ENCODE measurements at regions not wholly inside any gene's neighbourhood (a gene's known extent, or its start where the extent isn't known, plus 50 kb on each side); places are given as distances from the start of the nearest gene placed in this dataset.
"Not testable (repeated sequence)": the region's sequence is repeated elsewhere in the genome, so short reads cannot be mapped to it uniquely, and the experiment has no call there.

DNA sequence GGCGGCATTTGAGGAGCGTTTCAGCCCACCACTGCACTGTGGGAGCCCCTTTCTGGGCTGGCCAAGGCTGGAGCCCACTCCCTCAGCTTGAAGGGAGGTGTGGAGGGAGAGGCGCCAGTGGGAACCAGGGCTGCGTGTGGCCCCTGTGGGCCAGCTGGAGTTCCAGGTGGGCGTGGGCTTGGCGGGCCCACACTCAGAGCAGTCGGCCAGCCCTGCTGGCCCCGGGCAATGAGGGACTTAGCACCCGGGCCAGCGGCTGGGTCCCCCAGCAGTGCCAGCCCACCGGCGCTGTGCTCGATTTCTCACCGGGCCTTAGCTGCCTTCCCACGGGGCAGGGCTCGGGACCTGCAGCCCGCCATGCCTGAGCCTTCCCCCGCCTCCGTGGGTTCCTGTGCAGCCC lies 463.8 kb upstream of the SPANXN1 start:
- H3K9me3 ChIP-seq (ENCODE audit: control insufficient read depth in 1 of 2, insufficient read depth in 1 of 2, low read depth in 1 of 2, low read length in 2 of 2); ATAC-seq; H4K20me1 ChIP-seq (ENCODE audit: insufficient read depth); H3K36me3 ChIP-seq (ENCODE audit: control insufficient read depth in 1 of 2, insufficient read depth in 2 of 2, low read length in 2 of 2); H3K4me3 ChIP-seq (replicated peaks in 1 of 2; ENCODE audit: low read depth in 1 of 2, low read length in 2 of 2); H3K9ac ChIP-seq (ENCODE audit: low read length); H3K4me1 ChIP-seq (ENCODE audit: control insufficient read depth in 1 of 2, insufficient read depth in 2 of 2, low read length in 2 of 2); H3K79me2 ChIP-seq (ENCODE audit: insufficient read depth, low read length); H3K27me3 ChIP-seq (ENCODE audit: insufficient read depth, low read length); CTCF ChIA-PET; DNase-seq (ENCODE audit: low read depth, low spot score); POLR2A ChIA-PET; RAD21 ChIA-PET (ENCODE audit: low non-redundant PET in 1 of 2, low total read pairs in 2 of 2, uncharacterized antibody in 2 of 2, unreplicated experiment in 2 of 2); H3K9me2 ChIP-seq (ENCODE audit: insufficient read depth); H2AFZ ChIP-seq (ENCODE audit: low read depth, low read length, poor library complexity, severe bottlenecking); H3K27ac ChIP-seq (ENCODE audit: low read depth, low read length); BruUV-seq (replicated peaks); intact Hi-C loops (cut with micrococcal nuclease); H3K4me2 ChIP-seq (ENCODE audit: low read length): not testable (repeated sequence)

DNA sequence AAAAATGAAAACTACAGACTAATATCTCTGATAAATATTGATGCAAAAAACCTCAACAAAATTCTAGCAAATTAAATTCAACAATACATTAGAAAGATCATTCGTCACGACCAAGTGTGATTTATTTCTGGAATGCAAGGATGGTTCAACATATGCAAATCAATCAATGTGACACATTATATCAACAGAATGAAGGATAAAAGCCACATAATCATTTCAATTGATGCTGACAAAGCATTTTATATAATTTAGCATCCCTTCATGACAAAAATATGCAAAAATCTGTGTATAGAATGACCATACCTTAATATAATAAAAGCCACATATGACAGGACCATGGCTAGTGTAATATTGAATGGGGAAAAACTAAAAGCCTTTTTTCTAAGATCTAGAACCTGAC lies 457.2 kb upstream of the SPANXN1 start:
- POLR2A ChIA-PET: no interaction called here
- no peak for DNase-seq (ENCODE audit: low read depth, low spot score)
- no TSS peak for BruUV-seq (replicated peaks)
- RAD21 ChIA-PET (ENCODE audit: low non-redundant PET in 1 of 2, low total read pairs in 2 of 2, uncharacterized antibody in 2 of 2, unreplicated experiment in 2 of 2): no interaction called here
- no peaks in the 10 kb centered on the region for H3K79me2 ChIP-seq (ENCODE audit: insufficient read depth, low read length)
- H3K27me3 ChIP-seq (ENCODE audit: insufficient read depth, low read length): no peaks in the 10 kb centered on the region
- H3K9me2 ChIP-seq (ENCODE audit: insufficient read depth): no peaks in the 10 kb centered on the region
- no peak overlapping the region for H3K27ac ChIP-seq (ENCODE audit: low read depth, low read length)
- no peak overlapping the region for H3K4me2 ChIP-seq (ENCODE audit: low read length)
- H3K9ac ChIP-seq (ENCODE audit: low read length): no peak overlapping the region
- H3K9me3 ChIP-seq (ENCODE audit: control insufficient read depth in 1 of 2, insufficient read depth in 1 of 2, low read depth in 1 of 2, low read length in 2 of 2): no peaks in the 10 kb centered on the region
- H3K4me3 ChIP-seq (replicated peaks in 1 of 2; ENCODE audit: low read depth in 1 of 2, low read length in 2 of 2): no peak overlapping the region
- H3K36me3 ChIP-seq (ENCODE audit: control insufficient read depth in 1 of 2, insufficient read depth in 2 of 2, low read length in 2 of 2): no peaks in the 10 kb centered on the region
- H4K20me1 ChIP-seq (ENCODE audit: insufficient read depth): no peaks in the 10 kb centered on the region
- no peaks in the 10 kb centered on the region for H3K4me1 ChIP-seq (ENCODE audit: control insufficient read depth in 1 of 2, insufficient read depth in 2 of 2, low read length in 2 of 2)
- no peak overlapping the region for H2AFZ ChIP-seq (ENCODE audit: low read depth, low read length, poor library complexity, severe bottlenecking)
- CTCF ChIA-PET: no interaction called here
- intact Hi-C loops (cut with micrococcal nuclease): no loop called here
- ATAC-seq: no peak
- TF ChIP-seq EZH2phosphoT487 (IDR thresholded peaks at IDR 0.05; ENCODE audit: borderline replicate concordance): no peak
- no peak for TF ChIP-seq EGR1 (IDR thresholded peaks at IDR 0.05; ENCODE audit: low read depth)
- TF ChIP-seq ELF1 (IDR thresholded peaks at IDR 0.05; ENCODE audit: borderline replicate concordance, low read depth): no peak
- no peak for TF ChIP-seq YY1 (IDR thresholded peaks at IDR 0.05; ENCODE audit: extremely low read depth, insufficient replicate concordance, low read depth, low read length)
- no peak for TF ChIP-seq FOSL1 (IDR thresholded peaks at IDR 0.05; ENCODE audit: low read depth)
- TF ChIP-seq, protein P1, sequence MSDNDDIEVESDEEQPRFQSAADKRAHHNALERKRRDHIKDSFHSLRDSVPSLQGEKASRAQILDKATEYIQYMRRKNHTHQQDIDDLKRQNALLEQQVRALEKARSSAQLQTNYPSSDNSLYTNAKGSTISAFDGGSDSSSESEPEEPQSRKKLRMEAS (IDR thresholded peaks at IDR 0.05): no peak
- no peak for TF ChIP-seq JUND (IDR thresholded peaks at IDR 0.05)
- no peak for TF ChIP-seq TCF7L2 (IDR thresholded peaks at IDR 0.05; ENCODE audit: borderline replicate concordance, extremely low read depth, insufficient read depth, insufficient read length)
- no peak for TF ChIP-seq EZH2 (IDR thresholded peaks at IDR 0.05)
- TF ChIP-seq, protein P2, sequence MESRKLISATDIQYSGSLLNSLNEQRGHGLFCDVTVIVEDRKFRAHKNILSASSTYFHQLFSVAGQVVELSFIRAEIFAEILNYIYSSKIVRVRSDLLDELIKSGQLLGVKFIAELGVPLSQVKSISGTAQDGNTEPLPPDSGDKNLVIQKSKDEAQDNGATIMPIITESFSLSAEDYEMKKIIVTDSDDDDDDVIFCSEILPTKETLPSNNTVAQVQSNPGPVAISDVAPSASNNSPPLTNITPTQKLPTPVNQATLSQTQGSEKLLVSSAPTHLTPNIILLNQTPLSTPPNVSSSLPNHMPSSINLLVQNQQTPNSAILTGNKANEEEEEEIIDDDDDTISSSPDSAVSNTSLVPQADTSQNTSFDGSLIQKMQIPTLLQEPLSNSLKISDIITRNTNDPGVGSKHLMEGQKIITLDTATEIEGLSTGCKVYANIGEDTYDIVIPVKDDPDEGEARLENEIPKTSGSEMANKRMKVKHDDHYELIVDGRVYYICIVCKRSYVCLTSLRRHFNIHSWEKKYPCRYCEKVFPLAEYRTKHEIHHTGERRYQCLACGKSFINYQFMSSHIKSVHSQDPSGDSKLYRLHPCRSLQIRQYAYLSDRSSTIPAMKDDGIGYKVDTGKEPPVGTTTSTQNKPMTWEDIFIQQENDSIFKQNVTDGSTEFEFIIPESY (IDR thresholded peaks at IDR 0.05; ENCODE audit: extremely low read depth, insufficient replicate concordance, low read length): no peak
- no peak for TF ChIP-seq SP1 (IDR thresholded peaks at IDR 0.05; ENCODE audit: low read depth)
- TF ChIP-seq, protein P3, sequence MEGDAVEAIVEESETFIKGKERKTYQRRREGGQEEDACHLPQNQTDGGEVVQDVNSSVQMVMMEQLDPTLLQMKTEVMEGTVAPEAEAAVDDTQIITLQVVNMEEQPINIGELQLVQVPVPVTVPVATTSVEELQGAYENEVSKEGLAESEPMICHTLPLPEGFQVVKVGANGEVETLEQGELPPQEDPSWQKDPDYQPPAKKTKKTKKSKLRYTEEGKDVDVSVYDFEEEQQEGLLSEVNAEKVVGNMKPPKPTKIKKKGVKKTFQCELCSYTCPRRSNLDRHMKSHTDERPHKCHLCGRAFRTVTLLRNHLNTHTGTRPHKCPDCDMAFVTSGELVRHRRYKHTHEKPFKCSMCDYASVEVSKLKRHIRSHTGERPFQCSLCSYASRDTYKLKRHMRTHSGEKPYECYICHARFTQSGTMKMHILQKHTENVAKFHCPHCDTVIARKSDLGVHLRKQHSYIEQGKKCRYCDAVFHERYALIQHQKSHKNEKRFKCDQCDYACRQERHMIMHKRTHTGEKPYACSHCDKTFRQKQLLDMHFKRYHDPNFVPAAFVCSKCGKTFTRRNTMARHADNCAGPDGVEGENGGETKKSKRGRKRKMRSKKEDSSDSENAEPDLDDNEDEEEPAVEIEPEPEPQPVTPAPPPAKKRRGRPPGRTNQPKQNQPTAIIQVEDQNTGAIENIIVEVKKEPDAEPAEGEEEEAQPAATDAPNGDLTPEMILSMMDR (IDR thresholded peaks at IDR 0.05 in 2 of 3, conservative IDR thresholded peaks at IDR 0.05 in 1 of 3; ENCODE audit: borderline replicate concordance in 1 of 3, insufficient read depth in 1 of 3, low read depth in 2 of 3, low read length in 2 of 3): no peak
- no peak for TF ChIP-seq RAD21 (IDR thresholded peaks at IDR 0.05; ENCODE audit: low read depth)
- TF ChIP-seq, protein P4, sequence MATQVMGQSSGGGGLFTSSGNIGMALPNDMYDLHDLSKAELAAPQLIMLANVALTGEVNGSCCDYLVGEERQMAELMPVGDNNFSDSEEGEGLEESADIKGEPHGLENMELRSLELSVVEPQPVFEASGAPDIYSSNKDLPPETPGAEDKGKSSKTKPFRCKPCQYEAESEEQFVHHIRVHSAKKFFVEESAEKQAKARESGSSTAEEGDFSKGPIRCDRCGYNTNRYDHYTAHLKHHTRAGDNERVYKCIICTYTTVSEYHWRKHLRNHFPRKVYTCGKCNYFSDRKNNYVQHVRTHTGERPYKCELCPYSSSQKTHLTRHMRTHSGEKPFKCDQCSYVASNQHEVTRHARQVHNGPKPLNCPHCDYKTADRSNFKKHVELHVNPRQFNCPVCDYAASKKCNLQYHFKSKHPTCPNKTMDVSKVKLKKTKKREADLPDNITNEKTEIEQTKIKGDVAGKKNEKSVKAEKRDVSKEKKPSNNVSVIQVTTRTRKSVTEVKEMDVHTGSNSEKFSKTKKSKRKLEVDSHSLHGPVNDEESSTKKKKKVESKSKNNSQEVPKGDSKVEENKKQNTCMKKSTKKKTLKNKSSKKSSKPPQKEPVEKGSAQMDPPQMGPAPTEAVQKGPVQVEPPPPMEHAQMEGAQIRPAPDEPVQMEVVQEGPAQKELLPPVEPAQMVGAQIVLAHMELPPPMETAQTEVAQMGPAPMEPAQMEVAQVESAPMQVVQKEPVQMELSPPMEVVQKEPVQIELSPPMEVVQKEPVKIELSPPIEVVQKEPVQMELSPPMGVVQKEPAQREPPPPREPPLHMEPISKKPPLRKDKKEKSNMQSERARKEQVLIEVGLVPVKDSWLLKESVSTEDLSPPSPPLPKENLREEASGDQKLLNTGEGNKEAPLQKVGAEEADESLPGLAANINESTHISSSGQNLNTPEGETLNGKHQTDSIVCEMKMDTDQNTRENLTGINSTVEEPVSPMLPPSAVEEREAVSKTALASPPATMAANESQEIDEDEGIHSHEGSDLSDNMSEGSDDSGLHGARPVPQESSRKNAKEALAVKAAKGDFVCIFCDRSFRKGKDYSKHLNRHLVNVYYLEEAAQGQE (IDR thresholded peaks at IDR 0.05; ENCODE audit: low read depth): no peak
